HCT116 (cell line): ENCODE measurements at regions not wholly inside any gene's neighbourhood (a gene's known extent, or its start where the extent isn't known, plus 50 kb on each side); places are given as distances from the start of the nearest gene placed in this dataset.

Experiments used
- ATAC-seq: fragments of 200-7000 bp; cut with Tn5 transposase; 2 replicates; pipeline ENCODE4 v1.9.1; 2020; ENCODE audit warnings: mild to moderate bottlenecking, moderate library complexity
- BruUV-seq: library from RNA; stranded (reverse); fragments of 400-500 nt; replicated peaks from 2 replicates; lab custom pipeline; 2021; lab: Mats Ljungman, UMichigan
- CTCF ChIA-PET: fragments of 300-600 bp; sonication (Branson Sonifier 250); formaldehyde crosslinking; loops from one replicate; lab custom pipeline; 2021; ENCODE audit warnings: antibody characterized with exemption; lab: Charles Lee
- POLR2A ChIA-PET: fragments of 300-600, 350-600 bp; sonication (Branson Sonifier 250); formaldehyde crosslinking; loops from one replicate; lab custom pipeline; 2021; ENCODE audit warnings: antibody characterized with exemption; lab: Charles Lee
- RAD21 ChIA-PET, 2 experiments: fragments of 300-600 bp; sonication (Branson Sonifier 250); formaldehyde crosslinking; loops; one replicate each; lab custom pipeline; 2023; ENCODE audit warnings: low total read pairs in 2 of 2; ENCODE audit not compliant: uncharacterized antibody in 2 of 2, unreplicated experiment in 2 of 2, low non-redundant PET in 1 of 2; lab: Charles Lee
- DNase-seq: peaks from one replicate; pipeline ENCODE4 v3.0.0-alpha.2; 2010; ENCODE audit warnings: low read depth, low spot score
- H2AFZ ChIP-seq: fragments of 200-600 bp; shearing (Covaris generic), sonication (generic); 2 replicates; pipeline ENCODE4 v1.6.1; 2017; ENCODE audit warnings: low read depth, mixed run types, mixed read lengths, antibody characterized with exemption, low read length; ENCODE audit not compliant: poor library complexity, severe bottlenecking
- H3K27ac ChIP-seq: 2 replicates; pipeline ENCODE4 v1.5.1; 2012; ENCODE audit warnings: low read depth, low read length
- H3K27me3 ChIP-seq: fragments of 200-600 bp; sonication (generic); 2 replicates; pipeline ENCODE4 v1.6.1; 2016; ENCODE audit warnings: mixed run types, low read length, mixed read lengths; ENCODE audit not compliant: insufficient read depth
- H3K36me3 ChIP-seq, 2 experiments: fragments of 200-500 bp in 1 of 2; fragments of 200-600 bp in 1 of 2; sonication (Bioruptor generic) in 1 of 2; sonication (generic) in 1 of 2; 2 replicates each; pipeline versions ENCODE4 v1.5.1 to v1.6.1; 2014 to 2016; ENCODE audit warnings: low read length in 2 of 2, inconsistent platforms in 1 of 2, mixed read lengths in 1 of 2, mixed run types in 1 of 2; ENCODE audit not compliant: insufficient read depth in 2 of 2, control insufficient read depth in 1 of 2
- H3K4me1 ChIP-seq, 2 experiments: fragments of 200-600 bp in 1 of 2; sonication (generic) in 1 of 2; 2 replicates each; pipeline versions ENCODE4 v1.5.1 to v1.6.1; 2012 to 2017; ENCODE audit warnings: low read length in 2 of 2, inconsistent platforms in 1 of 2, mild to moderate bottlenecking in 1 of 2, mixed read lengths in 1 of 2, mixed run types in 1 of 2, moderate library complexity in 1 of 2; ENCODE audit not compliant: insufficient read depth in 2 of 2, control insufficient read depth in 1 of 2
- H3K4me2 ChIP-seq: fragments of 200-600 bp; sonication (generic); 2 replicates; pipeline ENCODE4 v1.6.1; 2017; ENCODE audit warnings: mixed run types, low read length, mixed read lengths
- H3K4me3 ChIP-seq, 2 experiments: fragments of 200-600 bp in 1 of 2; sonication (generic) in 1 of 2; replicated peaks in 1 of 2; 2 replicates each; pipeline ENCODE4 v1.5.1; 2011 to 2016; ENCODE audit warnings: low read length in 2 of 2, control low read depth in 1 of 2, low read depth in 1 of 2, mild to moderate bottlenecking in 1 of 2, mixed read lengths in 1 of 2, mixed run types in 1 of 2
- H3K79me2 ChIP-seq: fragments of 200-600 bp; sonication (generic); 2 replicates; pipeline ENCODE4 v1.6.1; 2017; ENCODE audit warnings: mild to moderate bottlenecking, mixed run types, low read length, moderate library complexity, mixed read lengths; ENCODE audit not compliant: insufficient read depth
- H3K9ac ChIP-seq: fragments of 200-600 bp; sonication (generic); 2 replicates; pipeline ENCODE4 v1.6.1; 2016; ENCODE audit warnings: low read length, mixed read lengths
- H3K9me2 ChIP-seq: fragments of 200-600 bp; sonication (generic), shearing (Covaris generic); 2 replicates; pipeline ENCODE4 v1.6.1; 2017; ENCODE audit warnings: mixed run types, mild to moderate bottlenecking, moderate library complexity; ENCODE audit not compliant: insufficient read depth
- H3K9me3 ChIP-seq, 2 experiments: fragments of 200-500 bp in 1 of 2; fragments of 200-600 bp in 1 of 2; sonication (Bioruptor generic) in 1 of 2; sonication (generic) in 1 of 2; 2 replicates each; pipeline ENCODE4 v1.6.1; 2014 to 2017; ENCODE audit warnings: low read length in 2 of 2, mixed read lengths in 2 of 2, inconsistent platforms in 1 of 2, low read depth in 1 of 2, mild to moderate bottlenecking in 1 of 2, mixed run types in 1 of 2, moderate library complexity in 1 of 2; ENCODE audit not compliant: control insufficient read depth in 1 of 2, insufficient read depth in 1 of 2
- H4K20me1 ChIP-seq: fragments of 200-600 bp; sonication (generic), shearing (Covaris generic); 2 replicates; pipeline ENCODE4 v1.6.1; 2017; ENCODE audit warnings: mixed run types, mild to moderate bottlenecking, moderate library complexity; ENCODE audit not compliant: insufficient read depth
- CBX3 ChIP-seq: IDR thresholded peaks from 2 replicates; pipeline ENCODE4 v1.6.1; 2012; ENCODE audit warnings: low read depth
- CEBPB ChIP-seq: IDR thresholded peaks from 2 replicates; pipeline ENCODE4 v1.6.1; 2012; ENCODE audit warnings: low read depth
- EGR1 ChIP-seq: IDR thresholded peaks from 2 replicates; pipeline ENCODE4 v1.6.1; 2012; ENCODE audit warnings: low read depth
- ELF1 ChIP-seq: IDR thresholded peaks from 2 replicates; pipeline ENCODE4 v1.6.1; 2012; ENCODE audit warnings: low read depth, borderline replicate concordance
- EZH2phosphoT487 ChIP-seq: fragments of 200-600 bp; IDR thresholded peaks from 2 replicates; pipeline ENCODE4 v1.6.1; 2018; ENCODE audit warnings: antibody characterized with exemption, borderline replicate concordance
- POLR2A ChIP-seq: IDR thresholded peaks from 2 replicates; pipeline ENCODE4 v1.7.0; 2011; ENCODE audit warnings: borderline replicate concordance; ENCODE audit not compliant: insufficient read depth, insufficient read length; ENCODE audit errors: extremely low read depth
- POLR2AphosphoS5 ChIP-seq: IDR thresholded peaks from 2 replicates; pipeline ENCODE4 v1.6.1; 2011; ENCODE audit warnings: mild to moderate bottlenecking, low read depth, low read length, moderate library complexity
- RAD21 ChIP-seq: IDR thresholded peaks from 2 replicates; pipeline ENCODE4 v1.6.1; 2012; ENCODE audit warnings: low read depth, mild to moderate bottlenecking
- REST ChIP-seq: IDR thresholded peaks from 2 replicates; pipeline ENCODE4 v1.6.1; 2012; ENCODE audit warnings: low read depth
- SIN3A ChIP-seq: IDR thresholded peaks from 2 replicates; pipeline ENCODE4 v1.6.1; 2012; ENCODE audit warnings: low read depth
- SP1 ChIP-seq: IDR thresholded peaks from 2 replicates; pipeline ENCODE4 v1.6.1; 2012; ENCODE audit warnings: low read depth
- TCF7L2 ChIP-seq: IDR thresholded peaks from 2 replicates; pipeline ENCODE4 v1.7.0; 2011; ENCODE audit warnings: borderline replicate concordance, inconsistent platforms; ENCODE audit not compliant: insufficient read depth, insufficient read length; ENCODE audit errors: extremely low read depth
- ZBTB33 ChIP-seq: IDR thresholded peaks from 2 replicates; pipeline ENCODE4 v1.6.1; 2011; ENCODE audit warnings: mild to moderate bottlenecking, low read length, moderate library complexity; ENCODE audit not compliant: insufficient replicate concordance; ENCODE audit errors: extremely low read depth
- ZFX ChIP-seq: fragments of 450-650 bp; IDR thresholded peaks from 2 replicates; pipeline ENCODE4 v1.6.1; 2017
- ZNF274 ChIP-seq: fragments of 200-500 bp; sonication (Bioruptor generic); IDR thresholded peaks from 2 replicates; pipeline ENCODE4 v1.6.1; 2014; ENCODE audit warnings: mild to moderate bottlenecking, low read depth, low read length, inconsistent platforms
- intact Hi-C: fragments of 100-400 bp; cut with micrococcal nuclease; formaldehyde crosslinking; loops from 2 replicates; pipeline ENCODE4 v1.10.0; 2022
- TF ChIP-seq, protein P1 (sequence below): IDR thresholded peaks from 2 replicates; pipeline ENCODE4 v1.6.1; 2012
- TF ChIP-seq, protein P2 (sequence below), 3 experiments: fragments of 200-600 bp in 1 of 3; sonication (generic) in 1 of 3; IDR thresholded peaks in 2 of 3; conservative IDR thresholded peaks in 1 of 3; 2 replicates each; pipeline ENCODE4 v1.5.1; 2012 to 2017; ENCODE audit warnings: low read depth in 2 of 3, low read length in 2 of 3, antibody characterized with exemption in 1 of 3, borderline replicate concordance in 1 of 3, control low read depth in 1 of 3, mild to moderate bottlenecking in 1 of 3, mixed read lengths in 1 of 3, mixed run types in 1 of 3, moderate library complexity in 1 of 3; ENCODE audit not compliant: insufficient read depth in 1 of 3

GRCh38 chr1:47646676-47647075 lies 208.8 kb downstream of the FOXD2 start:
- RAD21 ChIA-PET: no interaction called here
- no peak overlapping the region for H3K27ac ChIP-seq

More at GRCh38 chr1:47646676-47647075, 208.8 kb downstream of the FOXD2 start:
- CTCF ChIA-PET: no interaction called here
- POLR2A ChIA-PET: no interaction called here
- Histone ChIP-seq H2AFZ (no peak overlapping the region), H3K9ac (no peak overlapping the region), H3K4me2 (no peak overlapping the region), H3K27me3 (no peaks in the 10 kb centered on the region), H3K9me3 (no peaks in the 10 kb centered on the region), H3K9me2 (no peaks in the 10 kb centered on the region), H3K79me2 (no peaks in the 10 kb centered on the region), H3K4me3 (no peak overlapping the region), H3K36me3 (no peaks in the 10 kb centered on the region), H4K20me1 (no peaks in the 10 kb centered on the region), H3K4me1 (peaks cover 0 to 12% of the 10 kb centered on the region in 2 experiments; a peak in 3 of 4 replicates)
- DNase-seq (no peak), ATAC-seq (no peak)
- BruUV-seq: no TSS peak
- intact Hi-C loops: no loop called here
- TF ChIP-seq REST (no peak), TCF7L2 (no peak), RAD21 (no peak), POLR2A (no peak), EGR1 (no peak), ZNF274 (no peak), SIN3A (no peak), POLR2AphosphoS5 (no peak), CBX3 (no peak), CEBPB (no peak), ELF1 (no peak), ZBTB33 (no peak), EZH2phosphoT487 (no peak), SP1 (no peak), ZFX (no peak)
- TF ChIP-seq, protein P1, sequence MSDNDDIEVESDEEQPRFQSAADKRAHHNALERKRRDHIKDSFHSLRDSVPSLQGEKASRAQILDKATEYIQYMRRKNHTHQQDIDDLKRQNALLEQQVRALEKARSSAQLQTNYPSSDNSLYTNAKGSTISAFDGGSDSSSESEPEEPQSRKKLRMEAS: no peak
- TF ChIP-seq, protein P2, sequence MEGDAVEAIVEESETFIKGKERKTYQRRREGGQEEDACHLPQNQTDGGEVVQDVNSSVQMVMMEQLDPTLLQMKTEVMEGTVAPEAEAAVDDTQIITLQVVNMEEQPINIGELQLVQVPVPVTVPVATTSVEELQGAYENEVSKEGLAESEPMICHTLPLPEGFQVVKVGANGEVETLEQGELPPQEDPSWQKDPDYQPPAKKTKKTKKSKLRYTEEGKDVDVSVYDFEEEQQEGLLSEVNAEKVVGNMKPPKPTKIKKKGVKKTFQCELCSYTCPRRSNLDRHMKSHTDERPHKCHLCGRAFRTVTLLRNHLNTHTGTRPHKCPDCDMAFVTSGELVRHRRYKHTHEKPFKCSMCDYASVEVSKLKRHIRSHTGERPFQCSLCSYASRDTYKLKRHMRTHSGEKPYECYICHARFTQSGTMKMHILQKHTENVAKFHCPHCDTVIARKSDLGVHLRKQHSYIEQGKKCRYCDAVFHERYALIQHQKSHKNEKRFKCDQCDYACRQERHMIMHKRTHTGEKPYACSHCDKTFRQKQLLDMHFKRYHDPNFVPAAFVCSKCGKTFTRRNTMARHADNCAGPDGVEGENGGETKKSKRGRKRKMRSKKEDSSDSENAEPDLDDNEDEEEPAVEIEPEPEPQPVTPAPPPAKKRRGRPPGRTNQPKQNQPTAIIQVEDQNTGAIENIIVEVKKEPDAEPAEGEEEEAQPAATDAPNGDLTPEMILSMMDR (IDR thresholded peaks at IDR 0.05 in 2 of 3, conservative IDR thresholded peaks at IDR 0.05 in 1 of 3; ENCODE audit: borderline replicate concordance in 1 of 3, insufficient read depth in 1 of 3, low read depth in 2 of 3, low read length in 2 of 3): no peak
